HepG2 (cell line): ENCODE measurements at regions not wholly inside any gene's neighbourhood (a gene's known extent, or its start where the extent isn't known, plus 50 kb on each side); places are given as distances from the start of the nearest gene placed in this dataset.
A peak's percentile ranks its signal among the peaks of the same experiment; 100 is the strongest.

Source experiments
- ATAC-seq: fragments of 200-7000 bp; cut with Tn5 transposase; 3 replicates; pipeline ENCODE4 v1.9.1; 2020; ENCODE audit warnings: mild to moderate bottlenecking, moderate library complexity
- BruUV-seq: library from RNA; stranded (reverse); fragments of 400-500 nt; replicated peaks from 2 replicates; lab custom pipeline; 2021; lab: Mats Ljungman, UMichigan
- CTCF ChIA-PET: fragments of 300-600 bp; formaldehyde crosslinking; extraction: SDS; loops from one replicate; lab custom pipeline; 2021; ENCODE audit warnings: low total read pairs, inconsistent platforms, low intra/inter-chr PET ratio; lab: Yijun Ruan, JAX
- POLR2A ChIA-PET: fragments of 350-600 bp; sonication (Branson Sonifier 250); formaldehyde crosslinking; loops from one replicate; lab custom pipeline; 2020; ENCODE audit warnings: antibody characterized with exemption, inconsistent platforms; lab: Yijun Ruan, JAX
- DNase-seq: peaks from one replicate; pipeline ENCODE4 v3.0.0-alpha.2; 2015; ENCODE audit warnings: low spot score
- FAIRE-seq: peaks from 3 replicates; lab custom pipeline; 2011; peaks lifted over from hg19 to GRCh38; lab: Jason Lieb, UNC
- H2AFZ ChIP-seq: one replicate; pipeline ENCODE4 v1.6.1; 2011; ENCODE audit warnings: low read length, inconsistent platforms
- H3K27ac ChIP-seq: fragments of 300-600 bp; 3 replicates; pipeline ENCODE4 v1.8.0; 2011; ENCODE audit warnings: mixed run types, mild to moderate bottlenecking, mixed read lengths, low read length, inconsistent platforms; ENCODE audit not compliant: insufficient read depth; ENCODE audit errors: extremely low read length
- H3K27me3 ChIP-seq, 2 experiments: fragments of 200-600 bp in 1 of 2; 2 replicates in 1 of 2; 3 replicates in 1 of 2; pipeline versions ENCODE4 v1.6.0 to v1.8.0; 2011; ENCODE audit warnings: low read length in 2 of 2, mild to moderate bottlenecking in 2 of 2, moderate library complexity in 2 of 2, inconsistent platforms in 1 of 2; ENCODE audit not compliant: insufficient read depth in 2 of 2, control insufficient read depth in 1 of 2
- H3K36me3 ChIP-seq, 2 experiments: fragments of 200-600 bp in 1 of 2; replicated peaks in 1 of 2; 2 replicates in 1 of 2; 3 replicates in 1 of 2; pipeline versions ENCODE4 v1.5.1 to v1.8.0; 2011; ENCODE audit warnings: low read length in 2 of 2, inconsistent platforms in 1 of 2; ENCODE audit not compliant: insufficient read depth in 2 of 2, control insufficient read depth in 1 of 2
- H3K4me1 ChIP-seq: 2 replicates; pipeline ENCODE4 v1.5.1; 2012; ENCODE audit warnings: low read length, inconsistent platforms; ENCODE audit not compliant: insufficient read depth
- H3K4me2 ChIP-seq: 2 replicates; pipeline ENCODE4 v1.6.0; 2011; ENCODE audit warnings: low read depth, low read length, inconsistent platforms
- H3K4me3 ChIP-seq, 3 experiments: fragments of 200-600 bp in 1 of 3; sonication (generic), shearing (Covaris generic) in 1 of 3; replicated peaks in 1 of 3; 2 replicates each; pipeline ENCODE4 v1.5.1; 2011 to 2016; ENCODE audit warnings: low read length in 3 of 3, inconsistent platforms in 2 of 3, low read depth in 2 of 3, mild to moderate bottlenecking in 2 of 3, control low read depth in 1 of 3, mixed read lengths in 1 of 3; ENCODE audit not compliant: insufficient read depth in 1 of 3
- H3K79me2 ChIP-seq: one replicate; pipeline ENCODE4 v1.6.1; 2011; ENCODE audit warnings: low read length, inconsistent platforms; ENCODE audit not compliant: insufficient read depth
- H3K9ac ChIP-seq: 2 replicates; pipeline ENCODE4 v1.6.0; 2011; ENCODE audit warnings: mild to moderate bottlenecking, low read depth, low read length, inconsistent platforms; ENCODE audit not compliant: insufficient read depth
- H3K9me3 ChIP-seq: 2 replicates; pipeline ENCODE4 v1.5.1; 2012; ENCODE audit warnings: mild to moderate bottlenecking, low read length
- H4K20me1 ChIP-seq: 2 replicates; pipeline ENCODE4 v1.6.0; 2011; ENCODE audit warnings: inconsistent platforms, mild to moderate bottlenecking, low read length, moderate library complexity; ENCODE audit not compliant: insufficient read depth
- AGO2 ChIP-seq: fragments of 200-400 bp; formaldehyde crosslinking; optimal IDR thresholded peaks from 2 replicates; pipeline ENCODE3; 2017; ENCODE audit warnings: mild to moderate bottlenecking, low read depth, low read length, moderate library complexity
- AHR ChIP-seq: IDR thresholded peaks from 2 replicates; pipeline ENCODE4 v1.6.1; 2018; ENCODE audit warnings: missing genetic modification reagents, missing compliant biosample characterization
- GMEB2 ChIP-seq: IDR thresholded peaks from 2 replicates; pipeline ENCODE4 v1.6.1; 2016; ENCODE audit warnings: missing biosample characterization, missing genetic modification reagents, low read depth
- IKZF1 ChIP-seq: fragments of 450-650 bp; IDR thresholded peaks from 2 replicates; pipeline ENCODE4 v1.7.1; 2016
- MBD4 ChIP-seq: IDR thresholded peaks from 2 replicates; pipeline ENCODE4 v1.6.1; 2012; ENCODE audit warnings: low read length, inconsistent platforms, borderline replicate concordance
- MXI1 ChIP-seq: IDR thresholded peaks from 3 replicates; pipeline ENCODE4 v1.6.1; 2012; ENCODE audit warnings: low read depth, low read length, inconsistent platforms, borderline replicate concordance
- ONECUT2 ChIP-seq: sonication (generic); formaldehyde crosslinking; IDR thresholded peaks from 2 replicates; pipeline ENCODE4 v1.4.0; 2020; ENCODE audit warnings: missing genetic modification reagents
- RAD51 ChIP-seq: fragments of 450-650 bp; IDR thresholded peaks from 2 replicates; pipeline ENCODE4 v1.6.1; 2016; ENCODE audit warnings: borderline replicate concordance
- SKI ChIP-seq: fragments of 450-650 bp; IDR thresholded peaks from one replicate; pipeline ENCODE4 v1.6.1; 2018; ENCODE audit warnings: mild to moderate bottlenecking; ENCODE audit not compliant: partially characterized antibody
- ZBTB26 ChIP-seq: IDR thresholded peaks from 2 replicates; pipeline ENCODE4 v1.6.1; 2016; ENCODE audit warnings: missing compliant biosample characterization, missing genetic modification reagents, borderline replicate concordance
- ZEB1 ChIP-seq: IDR thresholded peaks from 2 replicates; pipeline ENCODE4 v1.6.1; 2012; ENCODE audit warnings: mild to moderate bottlenecking, low read depth, inconsistent platforms; ENCODE audit not compliant: insufficient replicate concordance
- ZNF329 ChIP-seq: sonication (generic); formaldehyde crosslinking; IDR thresholded peaks from 2 replicates; pipeline ENCODE4 v1.9.0; 2021; ENCODE audit warnings: low read depth, mild to moderate bottlenecking, missing genetic modification reagents
- ZNF34 ChIP-seq: sonication (generic); formaldehyde crosslinking; IDR thresholded peaks from 2 replicates; pipeline ENCODE4 v1.4.0; 2020; ENCODE audit warnings: mild to moderate bottlenecking, missing genetic modification reagents, borderline replicate concordance
- ZNF451 ChIP-seq: sonication (generic); formaldehyde crosslinking; IDR thresholded peaks from 2 replicates; pipeline ENCODE4 v1.5.0; 2020; ENCODE audit warnings: mild to moderate bottlenecking, missing genetic modification reagents
- ZNF572 ChIP-seq: sonication (generic); formaldehyde crosslinking; IDR thresholded peaks from 2 replicates; pipeline ENCODE4 v1.5.1; 2020; ENCODE audit warnings: mild to moderate bottlenecking, missing genetic modification reagents
- ZNF7 ChIP-seq: IDR thresholded peaks from 2 replicates; pipeline ENCODE4 v1.6.1; 2016; ENCODE audit warnings: missing biosample characterization, missing genetic modification reagents
- ZNF777 ChIP-seq: sonication (generic); formaldehyde crosslinking; IDR thresholded peaks from 2 replicates; pipeline ENCODE4 v1.4.0; 2020; ENCODE audit warnings: missing genetic modification reagents
- WGBS: methylation state at CpG from one replicate; pipeline ENCODE4 v1.1.6; 2017; ENCODE audit warnings: low lambda C conversion rate; 5-methylcytosine and 5-hydroxymethylcytosine counted together
- in situ Hi-C: cut with HindIII; loops from 2 replicates; pipeline ENCODE4 v1.10.0; 2017; ENCODE audit warnings: low pct_unique_long_range_greater_than_20kb; ENCODE audit not compliant: extremely low pct_ligation_motif_present
- intact Hi-C: fragments of 100-400 bp; cut with micrococcal nuclease; formaldehyde crosslinking; loops from one replicate; pipeline ENCODE4 v1.10.0; 2022; ENCODE audit not compliant: unreplicated experiment

- Histone ChIP-seq H3K79me2 (no peaks in the 10 kb centered on the region), H3K27me3 (peaks cover 0 to 22% of the 10 kb centered on the region in 2 experiments; a peak in 3 of 5 replicates), H4K20me1 (no peaks in the 10 kb centered on the region), H3K9me3 (no peaks in the 10 kb centered on the region), H3K4me1 (no peaks in the 10 kb centered on the region), H3K27ac (no peak overlapping the region), H3K4me2 (no peak overlapping the region), H3K4me3 (no peak overlapping the region), H3K9ac (no peak overlapping the region), H3K36me3 (no peaks in the 10 kb centered on the region), H2AFZ (no peak overlapping the region)
- intact Hi-C loops, result no loop called here
- in situ Hi-C loops, result no loop called here
- TF ChIP-seq RAD51, result peak; percentile 10; the same call in 1 of the 2 replicates
- no peak for TF ChIP-seq ONECUT2
- ATAC-seq (no peak), DNase-seq (no peak), FAIRE-seq (no peak)
- POLR2A ChIA-PET, result no interaction called here
- BruUV-seq, result no TSS peak
- 26% methylated on average over 11 of the region's 11 CpGs for WGBS
- CTCF ChIA-PET, result no interaction called here
Observed at GRCh38 chr2:207253666-207254345, 88.1 kb upstream of the KLF7 start.

GRCh38 chr2:207254591-207255464, 89.1 kb upstream of the KLF7 start:
- no peaks in the 10 kb centered on the region for H3K79me2 ChIP-seq
- H3K4me3 ChIP-seq, result no peak overlapping the region
- ChIA-PET POLR2A (no interaction called here), CTCF (no interaction called here)
- H3K9ac ChIP-seq, result no peak overlapping the region
- 18% methylated on average over 9 of the region's 9 CpGs for WGBS
- no peaks in the 10 kb centered on the region for H3K4me1 ChIP-seq
- no peaks in the 10 kb centered on the region for H3K9me3 ChIP-seq
- no TSS peak for BruUV-seq
- no peak overlapping the region for H3K4me2 ChIP-seq
- in situ Hi-C loops, result no loop called here
- DNase-seq (no peak), ATAC-seq (no peak), FAIRE-seq (no peak)
- peaks cover 0 to 22% of the 10 kb centered on the region in 2 experiments; a peak in 3 of 5 replicates for H3K27me3 ChIP-seq
- no peak overlapping the region for H2AFZ ChIP-seq
- H3K27ac ChIP-seq, result no peak overlapping the region
- no peaks in the 10 kb centered on the region for H3K36me3 ChIP-seq
- no peaks in the 10 kb centered on the region for H4K20me1 ChIP-seq
- intact Hi-C loops, result no loop called here
- TF ChIP-seq AGO2, result no peak
- no peak for TF ChIP-seq SKI
- no peak for TF ChIP-seq ZNF7 (CRISPR knock-in tag)
- TF ChIP-seq ZNF451 (CRISPR knock-in tag), result no peak
- TF ChIP-seq AHR (CRISPR knock-in tag), result no peak
- TF ChIP-seq IKZF1, result no peak
- no peak for TF ChIP-seq MBD4
- no peak for TF ChIP-seq ZNF329 (CRISPR knock-in tag)
- TF ChIP-seq GMEB2 (CRISPR knock-in tag), result no peak
- no peak for TF ChIP-seq MXI1
- TF ChIP-seq ZBTB26, result no peak
- no peak for TF ChIP-seq ZEB1
- TF ChIP-seq ZNF777 (CRISPR knock-in tag), result no peak
- no peak for TF ChIP-seq ZNF34 (CRISPR knock-in tag)
- TF ChIP-seq ZNF572 (CRISPR knock-in tag), result no peak
